Gastroesophageal sphincter (tissue), 2 donors: ENCODE measurements at regions not wholly inside any gene's neighbourhood (a gene's known extent, or its start where the extent isn't known, plus 50 kb on each side); places are given as distances from the start of the nearest gene placed in this dataset.

Source experiments
- EP300 ChIP-seq: sonication (generic); formaldehyde crosslinking; IDR thresholded peaks from one replicate; pipeline ENCODE4 v1.6.1; 2017; ENCODE audit warnings: antibody characterized with exemption, mild to moderate bottlenecking
- POLR2AphosphoS5 ChIP-seq: sonication (generic); formaldehyde crosslinking; IDR thresholded peaks from one replicate; pipeline ENCODE4 v1.6.1; 2017; ENCODE audit warnings: antibody characterized with exemption

GRCh38 chr22:49203091-49203858 is 624.4 kb downstream of the BRD1 start:
- TF ChIP-seq POLR2AphosphoS5 (no peak), EP300 (no peak)
